HT-29 (cell line): ENCODE measurements at regions not wholly inside any gene's neighbourhood (a gene's known extent, or its start where the extent isn't known, plus 50 kb on each side); places are given as distances from the start of the nearest gene placed in this dataset.
"Not testable (repeated sequence)": the region's sequence is repeated elsewhere in the genome, so short reads cannot be mapped to it uniquely, and the experiment has no call there.

Source experiments
- DNase-seq: peaks from one replicate; pipeline ENCODE4 v3.0.0-alpha.2; 2015; ENCODE audit warnings: low spot score

DNA sequence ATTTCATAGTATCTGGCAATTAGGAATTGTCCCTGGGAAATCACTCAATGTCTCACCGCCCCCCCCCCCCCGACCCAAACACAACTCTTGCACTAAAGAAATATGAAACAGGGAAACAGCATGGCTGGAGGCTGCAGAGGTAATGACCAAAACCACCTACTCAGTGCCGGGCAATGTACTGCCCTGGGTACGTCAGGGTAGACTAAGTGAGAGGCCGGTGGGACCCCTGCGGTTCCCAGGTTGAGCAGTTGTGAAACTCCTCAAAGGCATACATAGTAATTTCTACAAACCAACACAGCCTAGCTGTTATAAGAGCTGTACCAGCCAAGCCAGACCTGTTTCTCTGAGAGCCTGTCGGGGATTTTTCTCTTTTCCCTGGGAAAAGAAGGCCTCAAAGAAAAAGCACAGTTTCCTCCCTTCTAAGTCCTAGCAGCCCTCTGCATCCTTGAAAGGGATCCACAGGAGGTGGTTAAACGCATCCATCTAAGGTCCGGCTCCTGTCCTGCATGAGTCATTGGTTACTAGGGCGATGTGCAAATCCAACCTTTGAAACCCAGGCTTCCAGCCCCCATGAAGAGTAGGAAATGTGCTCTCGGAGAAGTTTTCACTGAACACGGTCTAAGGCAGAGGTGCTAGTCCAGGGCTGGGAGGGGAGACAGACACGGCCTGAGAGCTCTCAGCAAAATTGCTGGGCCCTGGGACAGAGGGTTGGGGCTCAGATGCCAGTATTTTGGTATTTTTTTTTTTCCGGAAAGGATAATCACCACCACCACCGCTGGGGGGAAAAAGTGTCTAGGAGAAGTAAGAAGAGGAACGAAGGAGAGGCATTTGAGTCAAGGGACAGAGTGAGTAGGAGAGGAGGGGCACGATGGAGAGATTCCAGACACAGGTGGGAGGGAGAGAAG lies 172.8 kb downstream of the ATP6V0E2 start:
- not testable (repeated sequence) for DNase-seq

DNA sequence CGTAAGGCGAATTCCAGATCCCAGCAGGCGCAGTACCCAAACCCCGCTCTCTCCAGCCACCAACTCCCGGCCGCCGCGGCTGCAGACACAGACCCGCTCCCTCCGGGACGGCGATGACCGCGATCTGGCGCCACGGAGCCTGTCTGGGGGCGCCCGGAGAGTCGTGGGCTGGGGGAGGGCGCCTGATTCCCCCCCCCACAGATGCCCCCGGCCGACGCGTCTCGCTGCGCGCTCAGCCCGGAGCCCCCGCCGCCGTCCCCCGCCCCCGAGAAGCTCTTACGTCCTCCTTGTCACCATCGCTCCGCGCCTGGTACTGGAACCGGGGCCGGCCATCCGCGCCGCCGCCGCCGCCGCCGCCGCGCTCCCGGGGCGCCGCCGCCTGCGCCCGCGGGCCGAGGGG lies 173.6 kb downstream of the ATP6V0E2 start:
- DNase-seq, result not testable (repeated sequence)

DNA sequence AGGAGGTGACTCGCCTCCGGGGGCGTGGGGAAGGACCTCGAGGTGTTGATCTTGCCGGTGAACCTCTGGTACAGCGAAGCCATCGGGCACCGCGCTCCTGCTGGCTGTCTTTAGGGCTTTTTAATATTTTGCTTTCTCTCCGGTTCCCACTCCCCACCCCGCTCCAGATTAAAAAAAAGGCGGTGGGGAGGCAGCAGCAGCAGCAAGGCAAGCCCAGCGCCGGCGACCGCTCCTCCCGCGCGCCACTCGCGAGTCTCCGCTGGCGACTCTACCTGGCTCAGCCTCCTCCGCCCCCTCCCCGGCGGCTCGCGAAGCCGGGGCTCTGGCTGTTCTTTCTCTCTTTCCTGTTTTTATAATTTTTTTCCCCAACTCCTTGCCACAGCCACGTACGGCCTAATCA lies 174.0 kb downstream of the ATP6V0E2 start:
- DNase-seq, result not testable (repeated sequence)

DNA sequence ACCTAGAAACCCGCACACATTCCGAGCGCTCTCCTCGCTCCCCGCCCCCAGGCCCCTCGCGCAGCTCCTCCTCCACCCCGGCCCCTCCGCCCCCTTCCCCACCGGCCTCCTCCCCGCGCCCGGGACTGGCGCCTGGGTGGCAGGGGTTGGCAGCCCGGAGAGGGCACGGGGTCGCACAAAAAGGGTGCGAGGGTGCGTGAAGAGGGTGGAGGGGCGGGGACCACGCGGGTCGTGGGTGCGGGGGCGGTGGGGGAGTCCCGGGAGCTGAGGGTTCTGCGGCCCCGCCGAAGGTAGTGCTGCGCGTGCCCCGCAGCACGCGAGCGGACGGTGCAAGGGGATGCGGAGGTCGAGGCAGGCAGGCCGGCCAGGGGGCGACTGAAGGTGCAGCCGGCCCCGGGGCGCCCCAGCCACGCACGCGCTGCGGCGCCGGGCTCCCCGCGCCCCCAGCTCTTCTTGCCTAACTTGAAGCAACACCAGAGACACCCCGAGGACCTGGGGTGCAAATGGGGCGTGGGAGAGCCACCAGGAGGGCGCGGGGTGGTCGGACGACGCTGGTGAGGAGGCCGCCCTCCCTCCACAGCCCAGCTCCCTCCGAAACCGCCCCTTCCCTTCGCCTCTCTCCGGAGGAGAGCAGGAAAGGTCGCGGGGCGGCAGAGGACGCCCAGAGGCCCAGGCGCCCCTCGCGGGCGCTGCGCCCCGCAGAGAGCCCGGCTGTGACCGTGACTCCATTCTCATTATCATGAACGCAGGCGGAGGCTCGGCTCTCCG lies 174.7 kb downstream of the ATP6V0E2 start:
- DNase-seq, result not testable (repeated sequence)

DNA sequence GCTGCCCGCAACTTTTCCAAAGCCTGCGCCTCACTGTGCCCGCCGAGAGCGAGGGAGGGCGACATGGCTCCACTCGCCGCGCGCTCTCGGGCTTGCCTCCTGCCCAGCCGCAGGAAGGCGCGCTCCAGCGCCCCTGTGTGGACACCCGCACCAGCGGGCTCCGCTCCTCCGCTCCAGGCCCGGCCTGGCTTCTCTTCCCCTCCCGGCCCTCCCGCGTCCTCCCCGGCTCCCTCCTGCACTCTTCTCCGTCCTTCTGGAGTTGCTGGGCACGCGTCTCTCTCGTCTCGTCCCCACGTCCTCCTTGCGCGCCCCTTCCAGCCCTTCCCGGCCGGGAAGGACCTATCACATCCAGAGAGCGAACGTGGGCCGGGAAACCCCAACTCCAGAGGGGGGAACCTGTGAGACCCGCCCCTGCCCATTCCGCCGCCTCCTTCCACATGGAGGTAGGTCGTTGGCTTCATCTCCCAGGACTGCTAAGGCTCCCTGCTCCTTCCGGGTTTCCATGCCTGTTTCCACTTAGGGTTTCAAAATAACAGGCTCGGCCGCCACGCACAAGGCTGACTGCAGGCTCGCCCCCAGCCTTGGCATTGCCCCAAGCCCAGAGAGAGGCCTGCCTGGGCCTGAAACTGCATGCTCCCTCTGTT lies 175.4 kb downstream of the ATP6V0E2 start:
- DNase-seq, result not testable (repeated sequence)

DNA sequence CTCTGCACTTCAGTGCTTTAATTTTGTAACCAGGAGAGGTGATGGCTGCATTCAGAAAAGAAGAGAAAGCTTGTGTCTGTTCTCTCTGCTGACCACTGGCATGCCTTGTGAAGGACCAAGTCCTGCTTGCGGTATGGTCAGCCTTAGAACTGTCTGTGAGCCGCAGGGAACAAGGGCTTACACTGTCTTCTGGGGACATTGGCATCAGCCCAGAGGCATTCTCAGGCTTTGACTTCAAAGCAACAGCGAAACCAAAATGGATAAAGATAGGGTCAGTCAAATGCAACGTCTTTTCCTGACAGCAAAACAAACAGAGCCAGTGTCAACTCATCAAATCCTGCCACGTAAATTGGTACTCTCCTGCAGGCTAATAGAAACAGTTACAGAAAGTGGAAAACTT lies 179.6 kb downstream of the ATP6V0E2 start:
- DNase-seq, result not testable (repeated sequence)

DNA sequence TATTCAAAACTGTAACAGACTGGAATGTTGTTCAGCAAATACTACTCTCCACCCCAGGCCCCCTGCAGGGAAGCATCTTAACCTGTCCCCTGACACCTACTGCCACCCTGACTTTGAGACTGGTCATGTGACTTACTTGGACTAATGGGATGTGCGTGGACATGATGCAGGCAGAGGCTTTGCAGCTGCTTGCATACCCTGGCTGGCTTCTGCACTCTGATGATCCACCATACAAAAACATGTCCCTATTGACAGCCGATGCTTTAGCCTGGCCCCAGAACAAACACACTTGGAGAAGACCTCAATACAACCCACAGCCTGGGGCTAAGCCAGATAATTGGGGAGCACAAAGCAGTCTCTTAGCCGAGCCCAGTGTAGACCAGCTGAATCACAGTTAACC lies 180.5 kb downstream of the ATP6V0E2 start:
- DNase-seq, result not testable (repeated sequence)

DNA sequence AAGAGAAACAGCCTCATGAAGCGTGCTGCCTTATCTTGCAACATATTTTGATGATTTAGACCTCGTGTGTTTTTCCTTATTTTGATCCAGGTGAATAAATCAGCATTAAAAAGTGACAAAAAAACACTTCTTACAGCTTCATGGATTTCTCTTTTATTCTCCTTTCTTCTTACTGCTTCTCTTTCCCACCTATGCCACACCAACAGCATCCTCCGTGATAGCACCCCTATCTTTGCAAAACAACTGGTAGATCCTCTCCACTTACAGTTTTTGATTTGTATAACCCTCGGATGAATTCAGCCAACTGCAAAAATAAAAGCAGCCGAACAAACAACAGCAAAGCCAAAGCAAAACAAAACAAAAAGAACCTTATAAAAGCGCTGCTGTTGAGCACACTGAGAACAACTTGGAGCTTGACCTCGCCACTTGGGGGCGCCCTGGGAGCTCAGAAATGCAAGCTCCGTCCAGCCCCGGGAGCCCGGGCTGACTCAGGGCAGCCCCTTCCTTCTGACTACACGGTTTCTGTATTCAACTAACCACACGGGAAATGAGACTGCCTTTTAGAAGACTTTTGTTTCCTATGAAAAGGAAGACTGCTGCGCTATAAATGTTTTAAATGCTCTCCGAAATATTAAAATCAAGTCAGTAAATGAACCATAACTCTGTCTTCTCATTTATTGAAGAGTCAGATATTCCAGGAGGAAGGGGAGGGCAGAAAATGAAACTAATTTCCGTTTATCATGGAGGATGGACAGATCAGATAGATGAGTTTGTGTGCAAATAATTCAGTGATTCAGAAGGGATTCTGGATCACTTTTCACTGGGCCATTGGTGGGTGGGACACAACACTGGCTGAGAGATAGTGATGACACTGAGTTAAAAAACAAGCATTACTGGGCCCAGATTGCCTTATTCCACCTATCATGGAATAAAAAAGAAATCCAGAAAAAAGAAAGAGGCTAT lies 186.8 kb downstream of the ATP6V0E2 start:
- not testable (repeated sequence) for DNase-seq

DNA sequence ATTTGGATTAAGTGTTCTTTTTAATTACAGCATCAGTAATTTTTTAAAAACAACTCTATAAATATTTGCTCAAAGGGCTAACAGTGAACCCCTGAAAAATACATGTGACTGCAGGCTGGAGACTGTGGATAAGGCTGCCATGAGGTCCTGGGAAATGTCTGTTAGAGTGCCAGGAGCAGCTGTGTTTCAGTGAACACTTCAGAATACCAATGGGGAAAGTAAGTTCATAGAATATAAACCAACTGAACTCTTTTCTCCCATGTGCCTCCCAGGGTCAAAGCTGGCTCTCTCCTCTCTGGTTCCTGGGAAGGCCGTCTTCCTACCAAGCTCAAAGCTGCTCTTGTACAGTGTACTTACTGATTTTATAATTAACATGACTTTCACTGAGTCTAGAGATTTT lies 189.4 kb downstream of the ATP6V0E2 start:
- DNase-seq, result not testable (repeated sequence)

DNA sequence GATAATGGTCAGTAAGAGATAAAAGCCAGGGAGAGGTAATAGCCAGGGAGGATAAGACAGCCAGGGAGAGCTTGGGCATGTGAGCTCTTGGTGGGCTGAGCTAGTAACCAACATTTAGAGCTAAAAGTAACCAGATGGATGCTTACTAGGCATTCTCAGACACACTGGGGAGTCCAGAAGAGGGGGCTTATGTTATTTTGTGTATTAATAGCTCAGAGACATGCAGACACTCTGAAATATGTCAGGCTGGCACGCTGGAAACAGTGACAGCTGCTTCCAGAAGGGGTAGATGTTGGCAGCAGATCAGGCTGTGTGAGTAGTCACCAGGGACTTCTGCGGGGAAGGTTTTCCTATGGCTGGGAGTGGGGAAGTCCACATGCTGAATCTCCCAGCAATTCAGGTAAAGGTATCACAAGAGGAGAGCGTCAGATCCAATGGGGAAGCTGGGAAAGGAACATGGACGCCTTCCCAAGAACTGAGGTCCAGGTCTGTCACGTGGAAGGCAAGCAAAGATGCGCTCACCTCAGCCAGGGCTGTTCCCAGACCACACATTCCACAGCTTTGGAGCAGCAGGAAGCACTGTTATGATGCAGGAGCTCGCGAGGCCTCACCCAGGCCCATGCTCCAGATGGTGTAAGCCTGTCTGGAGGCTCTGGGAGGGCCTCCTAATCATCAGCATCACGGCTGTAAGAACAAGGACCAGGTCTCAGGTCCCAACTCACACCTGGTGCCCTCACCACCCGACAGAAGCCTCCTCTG lies 196.0 kb downstream of the ATP6V0E2 start:
- not testable (repeated sequence) for DNase-seq

DNA sequence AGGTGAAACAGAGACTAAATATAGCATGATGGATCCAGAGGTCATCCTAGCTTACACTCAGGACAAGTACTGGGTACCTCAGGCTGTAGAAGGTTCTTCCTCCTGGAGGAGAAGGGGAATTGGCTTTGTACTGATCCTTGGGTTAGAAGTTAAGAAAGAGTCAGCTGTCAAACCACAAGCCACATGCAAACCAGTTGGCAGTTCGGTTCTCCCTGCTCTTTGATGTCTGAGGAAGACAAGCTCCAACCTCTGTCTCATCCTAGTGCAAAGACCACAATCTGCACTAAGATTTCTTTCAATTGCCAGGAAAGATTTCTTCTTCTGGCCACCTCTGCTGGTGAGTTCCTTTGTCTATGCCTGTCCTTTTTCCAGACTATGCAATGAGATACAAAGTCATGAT lies 203.8 kb downstream of the ATP6V0E2 start:
- DNase-seq, result not testable (repeated sequence)

DNA sequence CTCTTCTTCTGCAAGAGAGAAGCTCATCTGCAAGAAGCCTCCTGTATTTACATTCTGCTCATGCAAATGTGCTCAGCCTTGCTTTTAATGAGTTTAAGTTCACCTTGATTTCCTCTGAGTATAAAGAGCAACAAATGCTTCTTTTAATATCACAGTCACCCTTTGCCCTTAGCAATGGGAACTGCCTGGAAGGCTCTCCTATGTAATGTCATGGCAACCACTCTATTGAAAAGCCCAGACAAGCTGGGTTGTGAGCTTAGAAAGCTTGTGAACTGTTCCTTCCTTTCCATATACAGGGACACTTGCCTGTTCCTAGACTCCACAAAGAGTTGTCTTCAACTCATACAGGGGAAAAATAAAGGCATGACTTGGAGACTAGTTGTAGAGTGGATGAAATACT lies 208.1 kb downstream of the ATP6V0E2 start:
- not testable (repeated sequence) for DNase-seq

DNA sequence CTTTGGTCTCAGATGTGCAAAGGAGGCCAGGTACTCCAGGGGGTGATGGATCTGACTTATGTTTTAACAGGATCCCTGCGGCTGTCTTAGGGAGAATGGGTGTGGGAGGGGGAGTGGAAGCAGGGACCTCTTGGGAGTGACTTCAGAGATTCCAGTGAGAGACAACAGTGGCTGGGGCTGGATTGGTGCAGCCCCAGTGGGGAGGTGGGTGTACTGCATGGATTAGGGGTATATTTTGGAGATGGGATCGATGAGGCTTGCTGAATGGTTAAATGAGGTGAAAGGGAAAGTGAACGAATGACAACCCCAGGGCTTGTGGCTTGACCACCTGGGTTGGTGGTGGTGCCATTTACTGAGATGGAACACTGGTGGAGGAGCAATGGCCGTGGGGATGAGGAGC lies 211.0 kb downstream of the ATP6V0E2 start:
- DNase-seq, result not testable (repeated sequence)

DNA sequence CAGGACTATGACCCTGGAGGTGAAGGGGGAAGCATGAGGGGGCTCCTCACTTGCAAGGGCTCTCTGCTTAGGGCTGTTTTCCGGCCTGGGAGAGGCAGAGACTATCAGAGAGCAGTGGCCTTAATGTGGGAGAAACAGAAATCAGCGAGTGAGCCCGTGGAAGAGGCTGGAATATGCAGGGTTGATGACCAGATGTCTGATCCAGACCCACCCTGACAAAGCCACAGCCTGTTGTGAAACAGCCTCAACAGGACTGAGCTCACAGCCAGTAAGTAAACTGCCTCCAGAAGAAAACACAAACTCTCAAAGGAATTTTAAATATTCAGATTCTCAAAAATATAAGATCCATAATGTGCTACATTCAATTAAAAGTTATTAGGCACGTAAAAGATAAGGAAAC lies 213.7 kb downstream of the ATP6V0E2 start:
- not testable (repeated sequence) for DNase-seq

DNA sequence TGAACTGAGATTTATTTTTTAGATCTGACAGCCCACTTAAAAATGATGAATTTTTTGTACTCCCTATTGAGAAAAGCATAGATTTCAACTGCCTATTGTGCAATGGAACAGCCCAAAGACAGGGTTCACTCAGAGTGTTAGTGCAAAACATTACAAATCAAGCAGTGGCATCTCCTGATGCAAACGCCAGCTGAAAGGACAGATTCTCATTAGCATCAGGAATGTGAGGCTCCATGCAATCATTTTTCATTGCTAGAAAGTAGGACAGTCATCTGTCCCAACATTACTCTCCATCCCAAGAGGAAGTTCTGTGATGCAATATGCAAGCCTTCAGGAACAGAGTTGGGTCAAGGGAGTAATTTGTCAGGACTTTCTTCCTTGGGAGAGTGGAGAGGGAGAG lies 215.4 kb downstream of the ATP6V0E2 start:
- DNase-seq, result not testable (repeated sequence)

DNA sequence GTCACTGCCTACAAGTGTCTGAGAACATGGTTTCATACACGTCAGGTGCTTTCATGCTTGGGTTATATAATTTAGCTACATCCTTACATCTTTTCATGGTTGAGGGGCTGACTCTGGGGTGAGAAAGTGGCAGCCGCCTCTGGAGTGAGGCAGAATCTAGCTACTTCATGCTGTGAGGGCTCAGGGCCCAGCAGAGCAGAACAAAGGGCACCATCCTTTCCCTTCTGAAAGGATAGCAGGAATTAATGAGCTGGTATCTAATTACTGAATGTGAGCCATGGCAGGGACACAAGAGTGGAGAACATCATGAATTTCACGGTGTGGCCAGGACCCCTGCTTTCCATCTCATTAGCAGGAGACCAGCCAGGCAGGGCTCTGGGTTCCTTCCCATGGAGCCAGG lies 217.0 kb downstream of the ATP6V0E2 start:
- not testable (repeated sequence) for DNase-seq

DNA sequence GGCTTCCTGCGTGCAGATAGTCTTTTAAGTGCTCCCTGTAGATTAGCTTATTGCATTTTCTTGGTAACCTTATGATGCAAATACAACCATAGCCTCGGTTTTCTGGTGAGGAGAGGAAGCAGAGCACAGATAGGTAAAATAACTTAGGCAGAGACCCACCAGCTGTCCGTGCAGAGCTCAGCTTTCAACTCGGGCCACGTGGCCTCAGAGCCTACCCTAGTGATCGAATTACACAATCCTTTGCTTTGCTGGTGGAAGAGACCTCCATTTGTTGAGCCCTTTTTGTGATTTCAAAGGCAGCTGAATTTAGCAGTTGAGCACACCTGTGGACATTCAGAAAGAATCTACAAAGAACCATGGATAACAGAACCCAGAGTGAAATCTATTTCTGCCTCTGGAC lies 220.1 kb downstream of the ATP6V0E2 start:
- DNase-seq, result not testable (repeated sequence)

DNA sequence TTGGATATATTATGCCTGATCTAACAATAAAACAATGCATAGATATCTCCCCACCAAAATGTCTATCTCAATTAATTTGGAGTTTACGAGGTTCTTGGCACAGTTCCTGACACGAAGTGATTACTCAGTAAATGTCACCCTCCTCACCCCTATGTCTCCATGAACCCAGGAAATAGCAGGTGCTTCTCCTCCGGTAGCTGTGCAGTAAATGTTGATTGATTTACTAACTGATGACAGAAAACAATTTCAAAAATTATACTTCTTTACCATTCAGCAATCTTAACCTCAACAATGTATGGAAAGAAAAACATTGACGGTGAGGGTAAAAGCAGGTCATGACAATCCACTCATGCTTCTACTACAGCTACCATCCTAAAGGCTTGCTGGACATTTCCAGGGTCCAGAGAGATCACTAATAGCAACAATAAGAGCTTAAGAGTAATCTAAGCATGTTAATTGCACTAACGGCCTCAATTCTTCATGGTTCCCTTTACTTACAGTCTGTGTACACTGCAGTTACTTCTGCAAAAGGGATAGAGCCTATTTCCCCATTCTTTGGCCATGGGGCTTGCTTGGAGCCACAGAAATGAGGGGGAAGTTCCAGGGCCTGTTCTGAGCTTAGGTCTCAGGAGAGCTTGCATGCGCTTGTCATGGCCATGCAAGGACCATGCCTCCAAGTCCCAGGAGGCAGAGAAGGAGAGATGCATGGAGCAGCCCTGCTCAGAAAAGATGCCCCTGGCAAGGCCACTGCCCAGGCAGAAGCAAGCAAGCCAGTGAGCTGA lies 222.6 kb downstream of the ATP6V0E2 start:
- DNase-seq, result not testable (repeated sequence)

DNA sequence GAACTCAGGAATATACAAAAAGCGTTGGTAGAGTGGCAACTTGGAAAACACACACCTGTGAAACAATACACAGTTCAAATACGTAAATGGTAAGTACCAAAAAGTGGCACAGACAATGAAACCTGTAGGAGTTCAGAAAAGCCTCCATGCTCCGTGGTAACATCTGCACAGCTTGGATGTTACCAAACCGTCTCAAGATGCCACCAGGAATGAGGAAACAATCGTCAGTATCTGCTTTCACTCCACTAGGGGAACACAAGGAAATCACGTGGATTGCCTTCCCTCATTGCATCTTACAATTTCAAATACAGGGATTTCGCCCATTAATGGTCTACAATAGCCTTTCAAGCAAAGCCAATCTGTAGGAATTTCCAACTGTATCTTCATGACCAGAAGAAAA lies 224.6 kb upstream of the LRRC61 start:
- DNase-seq, result not testable (repeated sequence)
